ENCODE measurements at regions not wholly inside any gene's neighbourhood (a gene's known extent, or its start where the extent isn't known, plus 50 kb on each side); places are given as distances from the start of the nearest gene placed in this dataset.

- H3K27ac Mint-ChIP-seq, result peak overlapping the region in 1 of 7 donors; percentile 35
- WGBS (ENCODE audit: insufficient coverage), result no CpG with 5 or more reads among the region's 3 CpGs
Measured at GRCh38 chr7:41808541-41808940, 105.7 kb upstream of the INHBA start.

GRCh38 chr7:41803569-41803968 lies 100.7 kb upstream of the INHBA start:
- WGBS (ENCODE audit: insufficient coverage), result no CpG with 5 or more reads among the region's 2 CpGs

More at GRCh38 chr7:41808541-41808940, 105.7 kb upstream of the INHBA start:
- Histone ChIP-seq H2AFZ (ENCODE audit: insufficient read depth, low read depth, low read length, poor library complexity, severe bottlenecking) (no peak overlapping the region), H3K4me1 (ENCODE audit: control insufficient read depth in 1 of 2, insufficient read depth in 2 of 2, low read length in 2 of 2) (peaks cover 10 to 11% of the 10 kb centered on the region in 2 donors), H3K27me3 (ENCODE audit: control insufficient read depth in 2 of 2, insufficient read depth in 2 of 2, low read length in 2 of 2) (no peaks in the 10 kb centered on the region), H3K9ac (ENCODE audit: insufficient read depth, low read length, poor library complexity, severe bottlenecking) (no peak overlapping the region), H3K4me3 (replicated peaks in 1 of 3; ENCODE audit: low read depth in 2 of 3, low read length in 3 of 3) (no peak overlapping the region), H3K36me3 (replicated peaks in 1 of 2; ENCODE audit: control insufficient read depth in 1 of 2, insufficient read depth in 2 of 2, low read length in 2 of 2) (no peaks in the 10 kb centered on the region), H3K27ac (ENCODE audit: low read depth in 1 of 2, low read length in 2 of 2) (no peak overlapping the region), H4K20me1 (ENCODE audit: insufficient read depth, low read length) (no peaks in the 10 kb centered on the region), H3K4me2 (replicated peaks; ENCODE audit: extremely low read depth, low read length, poor library complexity, severe bottlenecking) (no peak overlapping the region), H3K79me2 (ENCODE audit: insufficient read depth, low read length) (no peaks in the 10 kb centered on the region), H3K9me3 (replicated peaks in 1 of 2; ENCODE audit: control insufficient read depth in 1 of 2, insufficient read depth in 1 of 2, low read length in 2 of 2) (no peaks in the 10 kb centered on the region)
- H3K4me1 Mint-ChIP-seq, result peaks cover 32% of the 10 kb centered on the region
- H3K27me3 Mint-ChIP-seq (ENCODE audit: low read depth in 3 of 3), result peaks cover 2 to 6% (median 2%) of the 10 kb centered on the region in 3 donors
- intact Hi-C loops (cut with micrococcal nuclease), result no loop called here
- no peak for TF ChIP-seq CTCF (IDR thresholded peaks at IDR 0.05)
- no peak for DNase-seq
- no peak overlapping the region for H3K4me3 Mint-ChIP-seq
- peaks cover 0 to 3% (median 0%) of the 10 kb centered on the region in 7 donors for H3K9me3 Mint-ChIP-seq
- H3K36me3 Mint-ChIP-seq, result no peaks in the 10 kb centered on the region

More at GRCh38 chr7:41803569-41803968, 100.7 kb upstream of the INHBA start:
- H2AFZ ChIP-seq (ENCODE audit: insufficient read depth, low read depth, low read length, poor library complexity, severe bottlenecking), result no peak overlapping the region
- H3K4me3 Mint-ChIP-seq, result no peak overlapping the region
- no peak overlapping the region for H3K27ac Mint-ChIP-seq
- no peak overlapping the region for H3K27ac ChIP-seq (ENCODE audit: low read depth in 1 of 2, low read length in 2 of 2)
- H3K4me2 ChIP-seq (replicated peaks; ENCODE audit: extremely low read depth, low read length, poor library complexity, severe bottlenecking), result no peak overlapping the region
- TF ChIP-seq CTCF (IDR thresholded peaks at IDR 0.05), result no peak
- peaks cover 12 to 14% of the 10 kb centered on the region in 2 donors for H3K4me1 ChIP-seq (ENCODE audit: control insufficient read depth in 1 of 2, insufficient read depth in 2 of 2, low read length in 2 of 2)
- peaks cover 0 to 3% (median 0%) of the 10 kb centered on the region in 7 donors for H3K9me3 Mint-ChIP-seq
- H3K9me3 ChIP-seq (replicated peaks in 1 of 2; ENCODE audit: control insufficient read depth in 1 of 2, insufficient read depth in 1 of 2, low read length in 2 of 2), result no peaks in the 10 kb centered on the region
- H4K20me1 ChIP-seq (ENCODE audit: insufficient read depth, low read length), result no peaks in the 10 kb centered on the region
- H3K79me2 ChIP-seq (ENCODE audit: insufficient read depth, low read length), result no peaks in the 10 kb centered on the region
- no peaks in the 10 kb centered on the region for H3K36me3 ChIP-seq (replicated peaks in 1 of 2; ENCODE audit: control insufficient read depth in 1 of 2, insufficient read depth in 2 of 2, low read length in 2 of 2)
- no peak for DNase-seq
- intact Hi-C loops (cut with micrococcal nuclease), result no loop called here
- H3K36me3 Mint-ChIP-seq, result no peaks in the 10 kb centered on the region
- no peak overlapping the region for H3K9ac ChIP-seq (ENCODE audit: insufficient read depth, low read length, poor library complexity, severe bottlenecking)
- H3K4me1 Mint-ChIP-seq, result peaks cover 14% of the 10 kb centered on the region
- no peak overlapping the region for H3K4me3 ChIP-seq (replicated peaks in 1 of 3; ENCODE audit: low read depth in 2 of 3, low read length in 3 of 3)
- no peaks in the 10 kb centered on the region for H3K27me3 ChIP-seq (ENCODE audit: control insufficient read depth in 2 of 2, insufficient read depth in 2 of 2, low read length in 2 of 2)
- H3K27me3 Mint-ChIP-seq (ENCODE audit: low read depth in 3 of 3), result peaks cover 0 to 3% (median 2%) of the 10 kb centered on the region in 3 donors

Data from CD14-positive monocyte (primary cell).